ENCODE measurements at regions not wholly inside any gene's neighbourhood (a gene's known extent, or its start where the extent isn't known, plus 50 kb on each side); places are given as distances from the start of the nearest gene placed in this dataset.
"Not testable (repeated sequence)": the region's sequence is repeated elsewhere in the genome, so short reads cannot be mapped to it uniquely, and the experiment has no call there.

- Histone ChIP-seq H3K9ac (ENCODE audit: low read depth, low read length) (no peak overlapping the region), H3K9me3 (ENCODE audit: control insufficient read depth, insufficient read depth, low read length) (no peaks in the 10 kb centered on the region), H3K4me1 (ENCODE audit: insufficient read depth, low read length) (no peaks in the 10 kb centered on the region), H3K36me3 (ENCODE audit: insufficient read depth, low read length) (no peaks in the 10 kb centered on the region)
Measured at GRCh38 chr3:6448011-6448410, 412.9 kb upstream of the GRM7 start.

- Histone ChIP-seq H3K4me1 (ENCODE audit: insufficient read depth, low read length) (no peaks in the 10 kb centered on the region), H3K36me3 (ENCODE audit: insufficient read depth, low read length) (no peaks in the 10 kb centered on the region), H3K9ac (ENCODE audit: low read depth, low read length) (no peak overlapping the region), H3K9me3 (ENCODE audit: control insufficient read depth, insufficient read depth, low read length) (no peaks in the 10 kb centered on the region)
Measured at GRCh38 chr3:6449099-6449498, 411.8 kb upstream of the GRM7 start.

GRCh38 chr3:6452974-6453373 is 407.9 kb upstream of the GRM7 start:
- Histone ChIP-seq H3K9ac (ENCODE audit: low read depth, low read length) (no peak overlapping the region), H3K4me1 (ENCODE audit: insufficient read depth, low read length) (no peaks in the 10 kb centered on the region), H3K9me3 (ENCODE audit: control insufficient read depth, insufficient read depth, low read length) (no peaks in the 10 kb centered on the region), H3K36me3 (ENCODE audit: insufficient read depth, low read length) (no peaks in the 10 kb centered on the region)

GRCh38 chr3:6455031-6455430 is 405.9 kb upstream of the GRM7 start:
- H3K36me3 ChIP-seq (ENCODE audit: insufficient read depth, low read length), result no peaks in the 10 kb centered on the region
- H3K9me3 ChIP-seq (ENCODE audit: control insufficient read depth, insufficient read depth, low read length), result no peaks in the 10 kb centered on the region
- H3K9ac ChIP-seq (ENCODE audit: low read depth, low read length), result no peak overlapping the region
- no peaks in the 10 kb centered on the region for H3K4me1 ChIP-seq (ENCODE audit: insufficient read depth, low read length)

GRCh38 chr3:6467186-6467585 is 393.7 kb upstream of the GRM7 start:
- Histone ChIP-seq H3K4me1 (ENCODE audit: insufficient read depth, low read length) (no peaks in the 10 kb centered on the region), H3K9me3 (ENCODE audit: control insufficient read depth, insufficient read depth, low read length) (no peaks in the 10 kb centered on the region), H3K36me3 (ENCODE audit: insufficient read depth, low read length) (no peaks in the 10 kb centered on the region), H3K9ac (ENCODE audit: low read depth, low read length) (no peak overlapping the region)

GRCh38 chr3:6468589-6468988 is 392.3 kb upstream of the GRM7 start:
- Histone ChIP-seq H3K9me3 (ENCODE audit: control insufficient read depth, insufficient read depth, low read length) (no peaks in the 10 kb centered on the region), H3K36me3 (ENCODE audit: insufficient read depth, low read length) (no peaks in the 10 kb centered on the region), H3K4me1 (ENCODE audit: insufficient read depth, low read length) (no peaks in the 10 kb centered on the region), H3K9ac (ENCODE audit: low read depth, low read length) (no peak overlapping the region)

GRCh38 chr3:6471744-6472143 is 389.2 kb upstream of the GRM7 start:
- Histone ChIP-seq H3K4me1 (ENCODE audit: insufficient read depth, low read length) (no peaks in the 10 kb centered on the region), H3K9ac (ENCODE audit: low read depth, low read length) (no peak overlapping the region), H3K36me3 (ENCODE audit: insufficient read depth, low read length) (no peaks in the 10 kb centered on the region), H3K9me3 (ENCODE audit: control insufficient read depth, insufficient read depth, low read length) (no peaks in the 10 kb centered on the region)

- H3K9ac ChIP-seq (ENCODE audit: low read depth, low read length), result peak overlapping the region; percentile 56
- H3K36me3 ChIP-seq (ENCODE audit: insufficient read depth, low read length); H3K4me1 ChIP-seq (ENCODE audit: insufficient read depth, low read length): not testable (repeated sequence)
Measured at GRCh38 chr3:6490487-6491327, 370.2 kb upstream of the GRM7 start.

GRCh38 chr3:6491768-6492167 is 369.1 kb upstream of the GRM7 start:
- Histone ChIP-seq H3K4me1 (ENCODE audit: insufficient read depth, low read length) (no peaks in the 10 kb centered on the region), H3K9ac (ENCODE audit: low read depth, low read length) (peak overlapping the region; percentile 56)

More at GRCh38 chr3:6490487-6491327, 370.2 kb upstream of the GRM7 start:
- H3K9me3 ChIP-seq (ENCODE audit: control insufficient read depth, insufficient read depth, low read length), result not testable (repeated sequence)

GRCh38 chr3:6492306-6492705 is 368.6 kb upstream of the GRM7 start:
- Histone ChIP-seq H3K9me3 (ENCODE audit: control insufficient read depth, insufficient read depth, low read length) (0 out of 2 replicates have a peak, but pooled peaks cover 3% of the 10 kb centered on the region), H3K9ac (ENCODE audit: low read depth, low read length) (no peak overlapping the region; the same call in 1 of the 2 replicates), H3K36me3 (ENCODE audit: insufficient read depth, low read length) (peaks cover 6% of the 10 kb centered on the region; the same call in 1 of the 2 replicates), H3K4me1 (ENCODE audit: insufficient read depth, low read length) (no peaks in the 10 kb centered on the region)

More at GRCh38 chr3:6491768-6492167, 369.1 kb upstream of the GRM7 start:
- 0 out of 2 replicates have a peak, but pooled peaks cover 3% of the 10 kb centered on the region for H3K9me3 ChIP-seq (ENCODE audit: control insufficient read depth, insufficient read depth, low read length)
- H3K36me3 ChIP-seq (ENCODE audit: insufficient read depth, low read length), result peaks cover 6% of the 10 kb centered on the region; the same call in 1 of the 2 replicates

- not testable (repeated sequence) for H3K36me3 ChIP-seq (ENCODE audit: insufficient read depth, low read length); H3K9ac ChIP-seq (ENCODE audit: low read depth, low read length); H3K9me3 ChIP-seq (ENCODE audit: control insufficient read depth, insufficient read depth, low read length); H3K4me1 ChIP-seq (ENCODE audit: insufficient read depth, low read length)
Measured at GRCh38 chr3:6498944-6499343, 362.0 kb upstream of the GRM7 start.

GRCh38 chr3:6504347-6504746 is 356.6 kb upstream of the GRM7 start:
- Histone ChIP-seq H3K9ac (ENCODE audit: low read depth, low read length) (no peak overlapping the region), H3K9me3 (ENCODE audit: control insufficient read depth, insufficient read depth, low read length) (no peaks in the 10 kb centered on the region; the same call in 1 of the 2 replicates), H3K4me1 (ENCODE audit: insufficient read depth, low read length) (no peaks in the 10 kb centered on the region), H3K36me3 (ENCODE audit: insufficient read depth, low read length) (no peaks in the 10 kb centered on the region)

GRCh38 chr3:6504834-6505233 is 356.1 kb upstream of the GRM7 start:
- no peaks in the 10 kb centered on the region for H3K9me3 ChIP-seq (ENCODE audit: control insufficient read depth, insufficient read depth, low read length)
- H3K36me3 ChIP-seq (ENCODE audit: insufficient read depth, low read length), result no peaks in the 10 kb centered on the region
- H3K9ac ChIP-seq (ENCODE audit: low read depth, low read length), result no peak overlapping the region
- no peaks in the 10 kb centered on the region for H3K4me1 ChIP-seq (ENCODE audit: insufficient read depth, low read length)

GRCh38 chr3:6508410-6508759 is 352.5 kb upstream of the GRM7 start:
- Histone ChIP-seq H3K9me3 (ENCODE audit: control insufficient read depth, insufficient read depth, low read length) (no peaks in the 10 kb centered on the region), H3K36me3 (ENCODE audit: insufficient read depth, low read length) (no peaks in the 10 kb centered on the region), H3K9ac (ENCODE audit: low read depth, low read length) (peak overlapping the region; percentile 57)

GRCh38 chr3:6509576-6509975 is 351.3 kb upstream of the GRM7 start:
- Histone ChIP-seq H3K9me3 (ENCODE audit: control insufficient read depth, insufficient read depth, low read length) (no peaks in the 10 kb centered on the region), H3K9ac (ENCODE audit: low read depth, low read length) (no peak overlapping the region), H3K36me3 (ENCODE audit: insufficient read depth, low read length) (no peaks in the 10 kb centered on the region)

More at GRCh38 chr3:6508410-6508759, 352.5 kb upstream of the GRM7 start:
- H3K4me1 ChIP-seq (ENCODE audit: insufficient read depth, low read length), result no peaks in the 10 kb centered on the region

More at GRCh38 chr3:6509576-6509975, 351.3 kb upstream of the GRM7 start:
- no peaks in the 10 kb centered on the region for H3K4me1 ChIP-seq (ENCODE audit: insufficient read depth, low read length)
